Heart left ventricle (tissue), 16 donors: ENCODE measurements at regions not wholly inside any gene's neighbourhood (a gene's known extent, or its start where the extent isn't known, plus 50 kb on each side); places are given as distances from the start of the nearest gene placed in this dataset.

Experiments
- ATAC-seq, 4 donors: fragments of 200-7000 bp; cut with Tn5 transposase; one replicate each; pipeline ENCODE4 v1.9.1; 2020 to 2022; ENCODE audit warnings: moderate library complexity in 4 of 4, mild to moderate bottlenecking in 3 of 4, moderate number of reproducible peaks in 1 of 4
- DNase-seq, 5 donors: peaks; one replicate each; pipeline ENCODE4 v3.0.0-alpha.2; 2020
- H3K27ac ChIP-seq, 12 donors: fragments of 200-600 bp; sonication (generic) in 4 of 12; one replicate each; pipeline versions ENCODE4 v1.5.0 to v1.8.0; 2016 to 2022; ENCODE audit warnings: mild to moderate bottlenecking in 2 of 12
- H3K27me3 ChIP-seq, 9 donors: fragments of 200-600 bp; sonication (generic) in 2 of 9; one replicate each; pipeline versions ENCODE4 v1.5.1 to v1.8.0; 2016 to 2022; ENCODE audit warnings: mild to moderate bottlenecking in 3 of 9
- H3K36me3 ChIP-seq, 9 donors: fragments of 200-600 bp; sonication (generic) in 2 of 9; one replicate each; pipeline versions ENCODE4 v1.5.0 to v1.8.0; 2018 to 2022; ENCODE audit warnings: mild to moderate bottlenecking in 2 of 9
- H3K4me1 ChIP-seq, 12 donors: fragments of 200-600 bp; sonication (generic) in 4 of 12; one replicate each; pipeline versions ENCODE4 v1.5.0 to v1.8.0; 2016 to 2022; ENCODE audit warnings: mild to moderate bottlenecking in 3 of 12
- H3K4me3 ChIP-seq, 12 donors: fragments of 200-600 bp; sonication (generic) in 4 of 12; one replicate each; pipeline versions ENCODE4 v1.5.0 to v1.8.0; 2017 to 2022; ENCODE audit warnings: mild to moderate bottlenecking in 9 of 12, moderate library complexity in 4 of 12
- H3K9me3 ChIP-seq, 12 donors: fragments of 200-600 bp; sonication (generic) in 4 of 12; one replicate each; pipeline versions ENCODE4 v1.5.0 to v1.8.0; 2016 to 2022; ENCODE audit warnings: mild to moderate bottlenecking in 1 of 12
- CTCF ChIP-seq, 12 donors: fragments of 200-600 bp; sonication (generic) in 4 of 12; IDR thresholded peaks; one replicate each; pipeline versions ENCODE4 v1.5.0 to v1.8.0; 2018 to 2022; ENCODE audit warnings: antibody characterized with exemption in 12 of 12, mild to moderate bottlenecking in 5 of 12
- POLR2A ChIP-seq, 2 donors: fragments of 450-650 bp; IDR thresholded peaks; one replicate each; pipeline ENCODE4 v1.6.1; 2017; ENCODE audit warnings: antibody characterized with exemption in 2 of 2, mild to moderate bottlenecking in 2 of 2, moderate library complexity in 2 of 2
- WGBS, 4 donors: extraction: QIAGEN DNeasy Blood & Tissue Kit in 2 of 4; methylation state at CpG; one replicate each; pipeline versions ENCODE4 v1.1.5 to v1.1.7; 2013 to 2018; 5-methylcytosine and 5-hydroxymethylcytosine counted together
- intact Hi-C, 10 donors: fragments of 100-400 bp; cut with DNase I; formaldehyde crosslinking; loops; one replicate each; pipeline versions ENCODE4 v1.11.1 to v1.14.2; 2022
- donor health status: ischemic (EF 13 %, LVEDD 7.1; RV severe dilation, severe dysfunction).
- donor health status: healthy with polysubstance abuse.
- donor health status: DM: no; HTN: yes; CAD: no.
- donor health status: DM: no; HTN: no; CAD: no.
- donor health status: ischemic (EF 25% LVEDD 6.9; RV normal size, moderate dysfunction).
- donor health status: ischemic (EF 25% LVEDD 5.7; RV mildly dilated, moderate dysfunction).
- donor health status: healthy.
- donor health status: DM: yes; HTN: yes; CAD: no.
- donor health status: ischemic (EF 35%, LVEDD 5.7; RV mildly dilated, moderate dysfunction).
- donor health status: nonischemic (EF 11% LVEDD 7.7; RV severe dilation, severe dysfunction).
- donor health status: DM: yes; HTN: yes; CAD: no.
- donor health status: PGD.
- donor health status: ischemic (EF 29% LVEDD 5.4; RV normal size, mild dysfunction).
- donor health status: nonischemic (EF 23%, LVEDD 6.1; RV moderate dilation, normal function).

- intact Hi-C loops, result loop anchor here in 1 of 10 donors (5.0 kb wide), 1 partner anchor 38 kb away; no protein-coding TSS in a partner anchor
- H3K4me3 ChIP-seq, result no peak overlapping the region
- no peak for DNase-seq
- 68 to 85% (median 80%) methylated on average over 4 of the region's 4 CpGs for WGBS, 4 donors
- no peaks in the 10 kb centered on the region for H3K36me3 ChIP-seq
- H3K4me1 ChIP-seq, result peaks cover 0 to 13% (median 0%) of the 10 kb centered on the region in 12 donors
- no peaks in the 10 kb centered on the region for H3K9me3 ChIP-seq
- no peaks in the 10 kb centered on the region for H3K27me3 ChIP-seq
- no peak overlapping the region for H3K27ac ChIP-seq
- ATAC-seq, result no peak
- TF ChIP-seq CTCF (IDR thresholded peaks at IDR 0.05) (no peak), POLR2A (IDR thresholded peaks at IDR 0.05) (no peak)
Measured at GRCh38 chr7:131149840-131150239, 177.8 kb upstream of the MKLN1 start.

- no peak overlapping the region for H3K4me3 ChIP-seq
- H3K9me3 ChIP-seq, result no peaks in the 10 kb centered on the region
- DNase-seq (no peak), ATAC-seq (no peak)
- TF ChIP-seq CTCF (IDR thresholded peaks at IDR 0.05), result no peak
- TF ChIP-seq POLR2A (IDR thresholded peaks at IDR 0.05), result no peak
- H3K4me1 ChIP-seq, result peaks cover 0 to 13% (median 0%) of the 10 kb centered on the region in 12 donors
- H3K27me3 ChIP-seq, result no peaks in the 10 kb centered on the region
- H3K27ac ChIP-seq, result no peak overlapping the region
- intact Hi-C loops, result loop anchor here in 1 of 10 donors (5.0 kb wide), 1 partner anchor 39 kb away; no protein-coding TSS in a partner anchor
- H3K36me3 ChIP-seq, result no peaks in the 10 kb centered on the region
- 66 to 80% (median 72%) methylated on average over 3 of the region's 3 CpGs for WGBS, 4 donors
Measured at GRCh38 chr7:131151034-131151433, 176.6 kb upstream of the MKLN1 start.

GRCh38 chr7:131152766-131153165 is 174.9 kb upstream of the MKLN1 start:
- H3K4me1 ChIP-seq, result peaks cover 0 to 9% (median 0%) of the 10 kb centered on the region in 12 donors
- H3K36me3 ChIP-seq, result no peaks in the 10 kb centered on the region
- H3K9me3 ChIP-seq, result no peaks in the 10 kb centered on the region
- no peak overlapping the region for H3K27ac ChIP-seq
- TF ChIP-seq POLR2A (IDR thresholded peaks at IDR 0.05), result no peak
- no peak for DNase-seq
- ATAC-seq, result no peak
- no peaks in the 10 kb centered on the region for H3K27me3 ChIP-seq
- H3K4me3 ChIP-seq, result no peak overlapping the region
- intact Hi-C loops, result loop anchor here in 1 of 10 donors (5.0 kb wide), 1 partner anchor 40 kb away; no protein-coding TSS in a partner anchor

GRCh38 chr7:131154380-131154779 is 173.3 kb upstream of the MKLN1 start:
- Histone ChIP-seq H3K27ac (no peak overlapping the region), H3K27me3 (no peaks in the 10 kb centered on the region), H3K4me1 (peaks cover 0 to 7% (median 0%) of the 10 kb centered on the region in 12 donors), H3K9me3 (no peaks in the 10 kb centered on the region), H3K4me3 (no peak overlapping the region), H3K36me3 (no peaks in the 10 kb centered on the region)
- intact Hi-C loops, result loop anchor here in 1 of 10 donors (5.0 kb wide), 1 partner anchor 42 kb away; no protein-coding TSS in a partner anchor
- TF ChIP-seq POLR2A (IDR thresholded peaks at IDR 0.05) (no peak), CTCF (IDR thresholded peaks at IDR 0.05) (no peak)
- DNase-seq, result no peak
- ATAC-seq, result no peak
